Activated CD4-positive, alpha-beta T cell treated with anti-CD3 and anti-CD28 coated beads for 36 hours (primary cell): ENCODE measurements at regions not wholly inside any gene's neighbourhood (a gene's known extent, or its start where the extent isn't known, plus 50 kb on each side); places are given as distances from the start of the nearest gene placed in this dataset.
"Not testable (repeated sequence)": the region's sequence is repeated elsewhere in the genome, so short reads cannot be mapped to it uniquely, and the experiment has no call there.

Experiments used
- ATAC-seq: fragments of 200-7000 bp; cut with Tn5 transposase; one replicate; pipeline ENCODE4 v1.10.0; 2021; ENCODE audit warnings: mild to moderate bottlenecking, moderate library complexity
- CTCF ChIA-PET: fragments of 350-600 bp; sonication (Branson Sonifier 250); formaldehyde crosslinking; loops from one replicate; lab custom pipeline; 2021; ENCODE audit warnings: antibody characterized with exemption; lab: Charles Lee
- POLR2A ChIA-PET: fragments of 350-600 bp; sonication (Branson Sonifier 250); formaldehyde crosslinking; loops from one replicate; lab custom pipeline; 2021; ENCODE audit warnings: antibody characterized with exemption, inconsistent platforms; lab: Charles Lee
- DNase-seq: peaks from one replicate; pipeline ENCODE4 v3.0.0-alpha.2; 2020
- H3K27ac Mint-ChIP-seq: one replicate; pipeline ENCODE4 v1.8.0; 2021; ENCODE audit warnings: mixed read lengths
- H3K27me3 Mint-ChIP-seq: one replicate; pipeline ENCODE4 v1.8.0; 2021; ENCODE audit warnings: mixed read lengths
- H3K36me3 Mint-ChIP-seq: one replicate; pipeline ENCODE4 v1.8.0; 2021; ENCODE audit warnings: low read depth, mixed read lengths
- H3K4me1 Mint-ChIP-seq: one replicate; pipeline ENCODE4 v1.8.0; 2021; ENCODE audit warnings: mixed read lengths
- H3K4me3 Mint-ChIP-seq: one replicate; pipeline ENCODE4 v1.8.0; 2021; ENCODE audit warnings: mild to moderate bottlenecking, moderate library complexity, mixed read lengths
- H3K9me3 Mint-ChIP-seq: one replicate; pipeline ENCODE4 v1.8.0; 2021; ENCODE audit warnings: low read depth, mixed read lengths
- intact Hi-C, 2 experiments: fragments of 100-400 bp; cut with DNase I in 1 of 2; cut with micrococcal nuclease in 1 of 2; formaldehyde crosslinking; loops; one replicate each; pipeline versions ENCODE4 v1.14.2 to v1.15.1; 2022 to 2024; cut with DNase I, micrococcal nuclease

- Mint-ChIP-seq H3K36me3 (no peaks in the 10 kb centered on the region), H3K4me1 (peaks cover 15% of the 10 kb centered on the region), H3K4me3 (no peak overlapping the region), H3K27ac (peak overlapping the region; percentile 23), H3K27me3 (no peaks in the 10 kb centered on the region), H3K9me3 (no peaks in the 10 kb centered on the region)
- intact Hi-C loops: no loop called here
- POLR2A ChIA-PET: no interaction called here
- CTCF ChIA-PET: interaction anchor here (0.7 to 0.8 kb wide), 3 partner anchors 12 to 841 kb away, joined by 3 to 4 read pairs (median 3); no protein-coding TSS in a partner anchor
- DNase-seq (peak; percentile 29), ATAC-seq (peak; percentile 74)
Measured at GRCh38 chr20:52031563-52032303, 159.8 kb downstream of the ZFP64 start.

- no peak overlapping the region for H3K4me3 Mint-ChIP-seq
Measured at GRCh38 chr20:52031206-52031562, 160.4 kb downstream of the ZFP64 start.

GRCh38 chr20:52029129-52029528 lies 162.4 kb downstream of the ZFP64 start:
- H3K27me3 Mint-ChIP-seq, intact Hi-C loops: not testable (repeated sequence)

More at GRCh38 chr20:52031206-52031562, 160.4 kb downstream of the ZFP64 start:
- Mint-ChIP-seq H3K27ac (no peak overlapping the region), H3K9me3 (no peaks in the 10 kb centered on the region), H3K36me3 (no peaks in the 10 kb centered on the region), H3K27me3 (no peaks in the 10 kb centered on the region), H3K4me1 (peaks cover 15% of the 10 kb centered on the region)
- CTCF ChIA-PET: interaction anchor here (0.7 to 0.8 kb wide), 3 partner anchors 13 to 841 kb away, joined by 3 to 4 read pairs (median 3); no protein-coding TSS in a partner anchor
- POLR2A ChIA-PET: no interaction called here
- ATAC-seq: no peak
- intact Hi-C loops: no loop called here
- no peak for DNase-seq

GRCh38 chr20:52025938-52026337 lies 165.6 kb downstream of the ZFP64 start:
- Mint-ChIP-seq H3K9me3 (no peaks in the 10 kb centered on the region), H3K36me3 (no peaks in the 10 kb centered on the region), H3K27ac (no peak overlapping the region), H3K4me1 (peaks cover 4% of the 10 kb centered on the region), H3K27me3 (no peaks in the 10 kb centered on the region), H3K4me3 (no peak overlapping the region)
- ChIA-PET CTCF (no interaction called here), POLR2A (no interaction called here)
- DNase-seq (no peak), ATAC-seq (no peak)
- intact Hi-C loops: no loop called here

More at GRCh38 chr20:52029129-52029528, 162.4 kb downstream of the ZFP64 start:
- H3K4me3 Mint-ChIP-seq, CTCF ChIA-PET, H3K9me3 Mint-ChIP-seq, POLR2A ChIA-PET, ATAC-seq, H3K36me3 Mint-ChIP-seq, H3K27ac Mint-ChIP-seq, DNase-seq: not testable (repeated sequence)
- peaks cover 15% of the 10 kb centered on the region for H3K4me1 Mint-ChIP-seq

GRCh38 chr20:52019313-52019712 lies 172.3 kb downstream of the ZFP64 start:
- Mint-ChIP-seq H3K4me1 (no peaks in the 10 kb centered on the region), H3K27me3 (no peaks in the 10 kb centered on the region), H3K36me3 (no peaks in the 10 kb centered on the region), H3K4me3 (no peak overlapping the region), H3K27ac (no peak overlapping the region), H3K9me3 (no peaks in the 10 kb centered on the region)
- CTCF ChIA-PET: no interaction called here
- ATAC-seq (no peak), DNase-seq (no peak)
- POLR2A ChIA-PET: no interaction called here
- intact Hi-C loops: no loop called here

GRCh38 chr20:52017669-52018317 lies 173.8 kb downstream of the ZFP64 start:
- no peaks in the 10 kb centered on the region for H3K9me3 Mint-ChIP-seq
- ChIA-PET POLR2A (no interaction called here), CTCF (no interaction called here)
- intact Hi-C loops: no loop called here
- no peaks in the 10 kb centered on the region for H3K36me3 Mint-ChIP-seq
- DNase-seq (no peak), ATAC-seq (no peak)
- no peak overlapping the region for H3K4me3 Mint-ChIP-seq
- no peak overlapping the region for H3K27ac Mint-ChIP-seq
- H3K4me1 Mint-ChIP-seq: no peaks in the 10 kb centered on the region
- H3K27me3 Mint-ChIP-seq: no peaks in the 10 kb centered on the region

GRCh38 chr20:52016022-52016421 lies 175.6 kb downstream of the ZFP64 start:
- Mint-ChIP-seq H3K36me3 (no peaks in the 10 kb centered on the region), H3K9me3 (no peaks in the 10 kb centered on the region), H3K4me3 (no peak overlapping the region), H3K27ac (no peak overlapping the region), H3K27me3 (no peaks in the 10 kb centered on the region), H3K4me1 (no peaks in the 10 kb centered on the region)
- ChIA-PET POLR2A (no interaction called here), CTCF (no interaction called here)
- ATAC-seq (no peak), DNase-seq (no peak)
- intact Hi-C loops: no loop called here

GRCh38 chr20:52015155-52015554 lies 176.4 kb downstream of the ZFP64 start:
- no peak for ATAC-seq
- Mint-ChIP-seq H3K27me3 (no peaks in the 10 kb centered on the region), H3K36me3 (no peaks in the 10 kb centered on the region), H3K4me1 (no peaks in the 10 kb centered on the region), H3K9me3 (peaks cover 6% of the 10 kb centered on the region), H3K27ac (no peak overlapping the region), H3K4me3 (no peak overlapping the region)
- DNase-seq: no peak
- ChIA-PET CTCF (no interaction called here), POLR2A (no interaction called here)
- intact Hi-C loops: no loop called here

- H3K27ac Mint-ChIP-seq: no peak overlapping the region
- CTCF ChIA-PET: no interaction called here
- peaks cover 7% of the 10 kb centered on the region for H3K9me3 Mint-ChIP-seq
Measured at GRCh38 chr20:52012079-52012478, 179.5 kb downstream of the ZFP64 start.

GRCh38 chr20:52011093-52011492 lies 180.5 kb downstream of the ZFP64 start:
- DNase-seq (no peak), ATAC-seq (no peak)
- ChIA-PET CTCF (no interaction called here), POLR2A (no interaction called here)
- Mint-ChIP-seq H3K36me3 (no peaks in the 10 kb centered on the region), H3K4me3 (no peak overlapping the region), H3K27me3 (no peaks in the 10 kb centered on the region), H3K4me1 (no peaks in the 10 kb centered on the region), H3K9me3 (peaks cover 7% of the 10 kb centered on the region), H3K27ac (no peak overlapping the region)
- intact Hi-C loops: no loop called here

More at GRCh38 chr20:52012079-52012478, 179.5 kb downstream of the ZFP64 start:
- Mint-ChIP-seq H3K4me1 (no peaks in the 10 kb centered on the region), H3K4me3 (no peak overlapping the region), H3K27me3 (no peaks in the 10 kb centered on the region), H3K36me3 (no peaks in the 10 kb centered on the region)
- POLR2A ChIA-PET: no interaction called here
- DNase-seq: no peak
- no peak for ATAC-seq
- intact Hi-C loops: no loop called here

GRCh38 chr20:52010541-52010940 lies 181.0 kb downstream of the ZFP64 start:
- no peaks in the 10 kb centered on the region for H3K36me3 Mint-ChIP-seq
- no peaks in the 10 kb centered on the region for H3K4me1 Mint-ChIP-seq
- no peak overlapping the region for H3K4me3 Mint-ChIP-seq
- ATAC-seq (no peak), DNase-seq (no peak)
- CTCF ChIA-PET: interaction anchor here (1.0 kb wide), 1 partner anchor 25 kb away, joined by 3 read pairs; no protein-coding TSS in a partner anchor
- H3K9me3 Mint-ChIP-seq: peaks cover 7% of the 10 kb centered on the region
- no peak overlapping the region for H3K27ac Mint-ChIP-seq
- intact Hi-C loops: no loop called here
- no peaks in the 10 kb centered on the region for H3K27me3 Mint-ChIP-seq
- POLR2A ChIA-PET: no interaction called here

GRCh38 chr20:52008874-52009273 lies 182.7 kb downstream of the ZFP64 start:
- H3K27me3 Mint-ChIP-seq: peaks cover 3% of the 10 kb centered on the region
- CTCF ChIA-PET: no interaction called here
- POLR2A ChIA-PET: no interaction called here
- intact Hi-C loops: no loop called here
- ATAC-seq (no peak), DNase-seq (no peak)
- H3K27ac Mint-ChIP-seq: no peak overlapping the region
- peaks cover 7% of the 10 kb centered on the region for H3K9me3 Mint-ChIP-seq
- H3K4me1 Mint-ChIP-seq: no peaks in the 10 kb centered on the region
- no peak overlapping the region for H3K4me3 Mint-ChIP-seq
- H3K36me3 Mint-ChIP-seq: no peaks in the 10 kb centered on the region
